ENCODE measurements at regions not wholly inside any gene's neighbourhood (a gene's known extent, or its start where the extent isn't known, plus 50 kb on each side); places are given as distances from the start of the nearest gene placed in this dataset.

DNA sequence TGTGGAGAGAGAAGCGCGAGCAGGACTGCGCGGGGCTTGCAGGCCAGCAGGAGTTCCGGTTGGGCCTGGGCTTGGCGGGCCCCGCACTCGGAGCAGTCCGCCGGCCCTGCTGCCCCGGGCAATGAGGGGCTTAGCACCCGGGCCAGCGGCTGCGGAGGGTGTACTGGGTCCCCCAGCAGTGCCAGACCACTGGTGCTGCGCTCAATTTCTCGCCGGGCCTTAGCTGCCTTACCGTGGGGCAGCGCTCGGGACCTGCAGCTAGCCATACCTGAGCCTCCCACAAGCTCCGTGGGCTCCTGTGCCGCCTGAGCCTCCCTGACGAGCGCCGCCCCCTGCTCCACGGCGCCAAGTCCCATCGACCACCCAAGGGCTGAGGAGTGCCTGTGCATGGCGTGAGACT is 89.0 kb upstream of the MBOAT1 start:
- no peak for TF ChIP-seq CTCF (IDR thresholded peaks at IDR 0.05 in 2 of 3, conservative IDR thresholded peaks at IDR 0.05 in 1 of 3; ENCODE audit: borderline replicate concordance in 1 of 3, insufficient read depth in 1 of 3, low read depth in 2 of 3, low read length in 2 of 3)
- no peak for TF ChIP-seq POLR2AphosphoS5 (IDR thresholded peaks at IDR 0.05; ENCODE audit: low read depth, low read length)
- TF ChIP-seq SIN3A (IDR thresholded peaks at IDR 0.05; ENCODE audit: low read depth), result no peak
- TF ChIP-seq POLR2A (IDR thresholded peaks at IDR 0.05; ENCODE audit: borderline replicate concordance, extremely low read depth, insufficient read depth, insufficient read length), result no peak
- TF ChIP-seq EZH2phosphoT487 (IDR thresholded peaks at IDR 0.05; ENCODE audit: borderline replicate concordance), result no peak
- no peak for TF ChIP-seq SP1 (IDR thresholded peaks at IDR 0.05; ENCODE audit: low read depth)
- no peak for TF ChIP-seq RAD21 (IDR thresholded peaks at IDR 0.05; ENCODE audit: low read depth)
- no peak for TF ChIP-seq REST (IDR thresholded peaks at IDR 0.05; ENCODE audit: low read depth)
- TF ChIP-seq YY1 (IDR thresholded peaks at IDR 0.05; ENCODE audit: extremely low read depth, insufficient replicate concordance, low read depth, low read length), result no peak
- TF ChIP-seq, protein P1, sequence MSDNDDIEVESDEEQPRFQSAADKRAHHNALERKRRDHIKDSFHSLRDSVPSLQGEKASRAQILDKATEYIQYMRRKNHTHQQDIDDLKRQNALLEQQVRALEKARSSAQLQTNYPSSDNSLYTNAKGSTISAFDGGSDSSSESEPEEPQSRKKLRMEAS (IDR thresholded peaks at IDR 0.05), result no peak
- no peak for TF ChIP-seq JUND (IDR thresholded peaks at IDR 0.05)
